ENCODE measurements at regions not wholly inside any gene's neighbourhood (a gene's known extent, or its start where the extent isn't known, plus 50 kb on each side); places are given as distances from the start of the nearest gene placed in this dataset.

GRCh38 chr7:101746314-101746713 lies 71.1 kb upstream of the CUX1 start:
- ChIA-PET POLR2A (no interaction called here), CTCF (no interaction called here)
- WGBS (ENCODE audit: missing lambda C conversion rate), result 77% methylated on average over 5 of the region's 5 CpGs
- Histone ChIP-seq H3K4me2 (no peak overlapping the region), H3K4me3 (no peak overlapping the region), H3K27ac (no peak overlapping the region), H3K9me3 (no peaks in the 10 kb centered on the region), H3K4me1 (peaks cover 14% of the 10 kb centered on the region)
- ATAC-seq, result no peak
- TF ChIP-seq EP300 (IDR thresholded peaks at IDR 0.05), result no peak
- TF ChIP-seq ESRRA (IDR thresholded peaks at IDR 0.05; ENCODE audit: borderline replicate concordance, low read length), result no peak
- TF ChIP-seq ZSCAN20 (CRISPR knock-in tag; IDR thresholded peaks at IDR 0.05), result no peak
- no peak for TF ChIP-seq BHLHE40 (IDR thresholded peaks at IDR 0.05; ENCODE audit: low read depth, low read length)
- no peak for TF ChIP-seq RAD21 (conservative IDR thresholded peaks at IDR 0.05 in 1 of 2, IDR thresholded peaks at IDR 0.05 in 1 of 2)
- TF ChIP-seq NFE2L2 (conservative IDR thresholded peaks at IDR 0.05; ENCODE audit: low read length), result no peak
- no peak for TF ChIP-seq ZFP36 (IDR thresholded peaks at IDR 0.05; ENCODE audit: borderline replicate concordance, partially characterized antibody)
- no peak for TF ChIP-seq RARB (CRISPR knock-in tag; IDR thresholded peaks at IDR 0.05)
- TF ChIP-seq CBX2 (IDR thresholded peaks at IDR 0.05; ENCODE audit: borderline replicate concordance, low read depth), result no peak
- no peak for TF ChIP-seq CBX8 (IDR thresholded peaks at IDR 0.05)
- no peak for TF ChIP-seq MAFK (IDR thresholded peaks at IDR 0.05; ENCODE audit: partially characterized antibody)
- no peak for TF ChIP-seq FOSB (CRISPR knock-in tag; IDR thresholded peaks at IDR 0.05)
- TF ChIP-seq, protein P1, sequence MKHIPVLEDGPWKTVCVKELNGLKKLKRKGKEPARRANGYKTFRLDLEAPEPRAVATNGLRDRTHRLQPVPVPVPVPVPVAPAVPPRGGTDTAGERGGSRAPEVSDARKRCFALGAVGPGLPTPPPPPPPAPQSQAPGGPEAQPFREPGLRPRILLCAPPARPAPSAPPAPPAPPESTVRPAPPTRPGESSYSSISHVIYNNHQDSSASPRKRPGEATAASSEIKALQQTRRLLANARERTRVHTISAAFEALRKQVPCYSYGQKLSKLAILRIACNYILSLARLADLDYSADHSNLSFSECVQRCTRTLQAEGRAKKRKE (CRISPR knock-in tag; IDR thresholded peaks at IDR 0.05; ENCODE audit: low read depth), result no peak
- no peak for TF ChIP-seq EHMT2 (IDR thresholded peaks at IDR 0.05; ENCODE audit: low read depth)
- TF ChIP-seq, protein P2, sequence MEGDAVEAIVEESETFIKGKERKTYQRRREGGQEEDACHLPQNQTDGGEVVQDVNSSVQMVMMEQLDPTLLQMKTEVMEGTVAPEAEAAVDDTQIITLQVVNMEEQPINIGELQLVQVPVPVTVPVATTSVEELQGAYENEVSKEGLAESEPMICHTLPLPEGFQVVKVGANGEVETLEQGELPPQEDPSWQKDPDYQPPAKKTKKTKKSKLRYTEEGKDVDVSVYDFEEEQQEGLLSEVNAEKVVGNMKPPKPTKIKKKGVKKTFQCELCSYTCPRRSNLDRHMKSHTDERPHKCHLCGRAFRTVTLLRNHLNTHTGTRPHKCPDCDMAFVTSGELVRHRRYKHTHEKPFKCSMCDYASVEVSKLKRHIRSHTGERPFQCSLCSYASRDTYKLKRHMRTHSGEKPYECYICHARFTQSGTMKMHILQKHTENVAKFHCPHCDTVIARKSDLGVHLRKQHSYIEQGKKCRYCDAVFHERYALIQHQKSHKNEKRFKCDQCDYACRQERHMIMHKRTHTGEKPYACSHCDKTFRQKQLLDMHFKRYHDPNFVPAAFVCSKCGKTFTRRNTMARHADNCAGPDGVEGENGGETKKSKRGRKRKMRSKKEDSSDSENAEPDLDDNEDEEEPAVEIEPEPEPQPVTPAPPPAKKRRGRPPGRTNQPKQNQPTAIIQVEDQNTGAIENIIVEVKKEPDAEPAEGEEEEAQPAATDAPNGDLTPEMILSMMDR (IDR thresholded peaks at IDR 0.05), result no peak
- no peak for TF ChIP-seq RCOR1 (IDR thresholded peaks at IDR 0.05; ENCODE audit: low read depth, low read length)
- TF ChIP-seq KDM1A (IDR thresholded peaks at IDR 0.05; ENCODE audit: low read depth), result no peak
- no peak for TF ChIP-seq JUN (IDR thresholded peaks at IDR 0.05)
- no peak for TF ChIP-seq MAZ (IDR thresholded peaks at IDR 0.05; ENCODE audit: borderline replicate concordance, low read depth, low read length)
- no peak for FAIRE-seq
- no peak for DNase-seq (ENCODE audit: low read depth in 1 of 2, low spot score in 1 of 2)

DNA sequence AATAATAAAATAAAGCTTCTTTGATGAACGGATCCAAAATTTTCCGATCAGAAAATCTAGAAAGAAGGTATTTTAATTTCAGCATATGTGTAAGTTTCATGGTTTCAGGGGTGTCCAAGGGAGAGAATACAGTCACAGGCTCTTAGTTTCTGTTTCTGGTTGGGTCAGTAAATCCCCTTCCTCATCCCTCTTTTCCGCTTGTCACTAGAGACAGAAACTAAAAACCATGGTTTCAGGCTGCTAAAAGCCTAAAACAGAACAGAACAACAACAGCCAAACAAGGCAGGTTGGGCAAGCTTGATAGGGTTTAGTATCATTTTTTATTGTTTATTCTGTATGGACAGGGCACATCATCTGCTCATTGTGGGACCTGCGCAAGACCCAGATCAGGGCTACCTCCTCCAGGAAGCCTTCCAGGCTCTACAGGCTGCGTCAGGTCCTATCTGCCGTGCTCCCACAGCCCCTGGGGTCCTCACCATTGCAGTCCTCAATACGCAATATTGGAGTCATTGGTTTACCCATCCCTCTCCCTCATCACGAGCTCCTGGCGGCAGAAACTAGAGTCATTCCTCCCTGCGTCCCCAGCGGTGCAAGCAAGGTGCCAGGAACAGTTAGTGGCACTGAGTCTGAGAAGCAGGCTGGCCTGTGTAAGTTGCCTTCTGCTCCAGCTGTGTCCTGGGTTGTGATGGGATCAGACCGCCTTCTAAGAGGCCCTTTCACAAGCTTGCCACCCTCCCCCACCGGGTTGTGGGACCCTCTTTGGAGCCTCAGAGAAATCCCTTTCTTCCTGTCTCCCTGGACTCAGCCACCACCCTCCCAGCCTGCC lies 70.2 kb upstream of the CUX1 start:
- H3K4me1 ChIP-seq, result peaks cover 14% of the 10 kb centered on the region
- POLR2A ChIA-PET, result no interaction called here
- CTCF ChIA-PET, result interaction anchor here (0.6 to 0.9 kb wide), 2 partner anchors 59 to 185 kb away, joined by 3 read pairs; no protein-coding TSS in a partner anchor
- no peak overlapping the region for H3K27ac ChIP-seq
- H3K9me3 ChIP-seq, result no peaks in the 10 kb centered on the region
- FAIRE-seq (no peak), DNase-seq (ENCODE audit: low read depth in 1 of 2, low spot score in 1 of 2) (no peak), ATAC-seq (no peak)
- H3K4me2 ChIP-seq, result no peak overlapping the region
- H3K4me3 ChIP-seq, result no peak overlapping the region
- WGBS (ENCODE audit: missing lambda C conversion rate), result 84% methylated on average over 12 of the region's 13 CpGs
- TF ChIP-seq ZFP36 (IDR thresholded peaks at IDR 0.05; ENCODE audit: borderline replicate concordance, partially characterized antibody) (peak; percentile 92), MAZ (IDR thresholded peaks at IDR 0.05; ENCODE audit: borderline replicate concordance, low read depth, low read length) (no peak)

- 60% methylated on average over 15 of the region's 15 CpGs for WGBS (ENCODE audit: missing lambda C conversion rate)
- FAIRE-seq, result no peak
- CTCF ChIA-PET, result interaction anchor here (0.6 kb wide), 3 partner anchors 30 to 185 kb away, joined by 3 to 4 read pairs (median 3); no protein-coding TSS in a partner anchor
Measured at GRCh38 chr7:101747879-101748345, 69.5 kb upstream of the CUX1 start.

More at GRCh38 chr7:101747879-101748345, 69.5 kb upstream of the CUX1 start:
- Histone ChIP-seq H3K9me3 (no peaks in the 10 kb centered on the region), H3K4me2 (no peak overlapping the region), H3K4me3 (no peak overlapping the region), H3K27ac (no peak overlapping the region), H3K4me1 (peaks cover 13% of the 10 kb centered on the region)
- no peak for ATAC-seq
- no peak for DNase-seq (ENCODE audit: low read depth in 1 of 2, low spot score in 1 of 2)
- POLR2A ChIA-PET, result no interaction called here
- TF ChIP-seq HDAC2 (IDR thresholded peaks at IDR 0.05), result no peak
- TF ChIP-seq SMC3 (IDR thresholded peaks at IDR 0.05), result no peak
- TF ChIP-seq POLR2AphosphoS2 (conservative IDR thresholded peaks at IDR 0.05; ENCODE audit: low read length), result no peak
- TF ChIP-seq MAX (IDR thresholded peaks at IDR 0.05), result no peak
- TF ChIP-seq FOSB (CRISPR knock-in tag; IDR thresholded peaks at IDR 0.05), result no peak
